ENCODE measurements at regions not wholly inside any gene's neighbourhood (a gene's known extent, or its start where the extent isn't known, plus 50 kb on each side); places are given as distances from the start of the nearest gene placed in this dataset.
"Not testable (repeated sequence)": the region's sequence is repeated elsewhere in the genome, so short reads cannot be mapped to it uniquely, and the experiment has no call there.

GRCh38 chr1:190688096-190688495 is 210.4 kb upstream of the BRINP3 start:
- ATAC-seq, result no peak
- no peak overlapping the region for H3K4me3 ChIP-seq
- H3K4me1 ChIP-seq, result no peaks in the 10 kb centered on the region
- intact Hi-C loops (cut with DNase I), result no loop called here
- no peak for TF ChIP-seq CTCF (IDR thresholded peaks at IDR 0.05)
- DNase-seq, result no peak
- no peaks in the 10 kb centered on the region for H3K27me3 ChIP-seq (ENCODE audit: insufficient read depth in 3 of 3, low read length in 2 of 3)
- H3K36me3 ChIP-seq (ENCODE audit: insufficient read depth in 1 of 2, low read depth in 1 of 2), result no peaks in the 10 kb centered on the region
- H3K9me3 ChIP-seq, result no peaks in the 10 kb centered on the region
- no peak overlapping the region for H3K27ac ChIP-seq
- WGBS, 3 donors, result 64 to 81% (median 67%) methylated on average over 1 of the region's 1 CpG

GRCh38 chr1:190698488-190698887 is 220.8 kb upstream of the BRINP3 start:
- H3K4me3 ChIP-seq; H3K9me3 ChIP-seq; DNase-seq; H3K27ac ChIP-seq; H3K4me1 ChIP-seq; H3K36me3 ChIP-seq (ENCODE audit: insufficient read depth in 1 of 2, low read depth in 1 of 2); H3K27me3 ChIP-seq (ENCODE audit: insufficient read depth in 3 of 3, low read length in 2 of 3); intact Hi-C loops (cut with DNase I); ATAC-seq: not testable (repeated sequence)
- WGBS, 3 donors, result 66 to 82% (median 76%) methylated on average over 4 of the region's 4 CpGs

DNA sequence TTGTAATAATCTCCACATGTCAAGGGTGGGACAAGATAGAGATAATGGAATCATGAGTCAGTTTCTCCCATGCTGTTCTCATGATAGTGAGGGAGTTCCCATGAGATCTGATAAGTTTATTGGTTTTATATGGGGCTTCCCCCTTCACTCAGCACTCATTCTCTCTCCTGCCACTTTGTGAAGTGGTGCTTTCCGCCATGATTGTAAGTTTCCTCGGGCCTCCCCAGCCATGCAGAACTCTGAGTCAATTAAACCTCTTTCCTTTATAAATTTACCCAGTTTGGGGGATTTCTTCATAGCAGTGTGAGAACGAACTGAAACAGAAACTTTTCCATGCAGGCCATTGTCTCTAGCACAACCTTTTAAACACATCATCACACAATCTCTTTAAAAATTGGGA is 221.5 kb upstream of the BRINP3 start:
- Histone ChIP-seq H3K4me1 (no peaks in the 10 kb centered on the region), H3K27ac (no peak overlapping the region), H3K27me3 (ENCODE audit: insufficient read depth in 3 of 3, low read length in 2 of 3) (no peaks in the 10 kb centered on the region), H3K4me3 (no peak overlapping the region), H3K9me3 (no peaks in the 10 kb centered on the region), H3K36me3 (ENCODE audit: insufficient read depth in 1 of 2, low read depth in 1 of 2) (no peaks in the 10 kb centered on the region)
- ATAC-seq, result no peak
- no peak for DNase-seq
- 77 to 88% (median 83%) methylated on average over 3 of the region's 3 CpGs for WGBS, 3 donors
- TF ChIP-seq CTCF (IDR thresholded peaks at IDR 0.05), result no peak
- intact Hi-C loops (cut with DNase I), result no loop called here

- Histone ChIP-seq H3K36me3 (ENCODE audit: insufficient read depth in 1 of 2, low read depth in 1 of 2) (no peaks in the 10 kb centered on the region), H3K27ac (no peak overlapping the region), H3K27me3 (ENCODE audit: insufficient read depth in 3 of 3, low read length in 2 of 3) (no peaks in the 10 kb centered on the region), H3K9me3 (no peaks in the 10 kb centered on the region), H3K4me3 (no peak overlapping the region), H3K4me1 (no peaks in the 10 kb centered on the region)
- intact Hi-C loops (cut with DNase I), result no loop called here
- DNase-seq (no peak), ATAC-seq (no peak)
- 87 to 91% (median 88%) methylated on average over 4 of the region's 4 CpGs for WGBS, 3 donors
- no peak for TF ChIP-seq CTCF (IDR thresholded peaks at IDR 0.05)
Measured at GRCh38 chr1:190708418-190709057, 230.9 kb upstream of the BRINP3 start.

- no peak for ATAC-seq
- no peak for TF ChIP-seq CTCF (IDR thresholded peaks at IDR 0.05)
Measured at GRCh38 chr1:190711069-190711468, 233.4 kb upstream of the BRINP3 start.

More at GRCh38 chr1:190711069-190711468, 233.4 kb upstream of the BRINP3 start:
- no peaks in the 10 kb centered on the region for H3K4me1 ChIP-seq
- no peak for DNase-seq
- no peak overlapping the region for H3K27ac ChIP-seq
- H3K27me3 ChIP-seq (ENCODE audit: insufficient read depth in 3 of 3, low read length in 2 of 3), result no peaks in the 10 kb centered on the region
- H3K36me3 ChIP-seq (ENCODE audit: insufficient read depth in 1 of 2, low read depth in 1 of 2), result no peaks in the 10 kb centered on the region
- intact Hi-C loops (cut with DNase I), result no loop called here
- no peaks in the 10 kb centered on the region for H3K9me3 ChIP-seq
- H3K4me3 ChIP-seq, result no peak overlapping the region

Data from psoas muscle (tissue), 7 donors.